ENCODE measurements at regions not wholly inside any gene's neighbourhood (a gene's known extent, or its start where the extent isn't known, plus 50 kb on each side); places are given as distances from the start of the nearest gene placed in this dataset.
"Not testable (repeated sequence)": the region's sequence is repeated elsewhere in the genome, so short reads cannot be mapped to it uniquely, and the experiment has no call there.

GRCh38 chr7:156545979-156546378, 94.6 kb upstream of the RNF32 start:
- no peak for DNase-seq

- DNase-seq, result no peak
These were observed 95.5 kb upstream of the RNF32 start for GRCh38 chr7:156544919-156545715.

GRCh38 chr7:156543699-156544598, 96.6 kb upstream of the RNF32 start:
- no peak for DNase-seq

GRCh38 chr7:156540619-156541165, 99.9 kb upstream of the RNF32 start:
- DNase-seq, result no peak

GRCh38 chr7:156539999-156540398, 100.6 kb upstream of the RNF32 start:
- no peak for DNase-seq

- no peak for DNase-seq
These were observed 103.6 kb upstream of the RNF32 start for GRCh38 chr7:156537006-156537405.

GRCh38 chr7:156534925-156535324, 105.6 kb upstream of the RNF32 start:
- no peak for DNase-seq

GRCh38 chr7:156533964-156534363, 106.6 kb upstream of the RNF32 start:
- no peak for DNase-seq

GRCh38 chr7:156533420-156533819, 107.2 kb upstream of the RNF32 start:
- DNase-seq, result no peak

GRCh38 chr7:156532016-156532602, 108.5 kb upstream of the RNF32 start:
- DNase-seq, result no peak

GRCh38 chr7:156529956-156530355, 110.6 kb upstream of the RNF32 start:
- no peak for DNase-seq

GRCh38 chr7:156527458-156527890, 113.1 kb upstream of the RNF32 start:
- no peak for DNase-seq

GRCh38 chr7:156524818-156525597, 115.6 kb upstream of the RNF32 start:
- no peak for DNase-seq

GRCh38 chr7:156523447-156524048, 117.0 kb upstream of the RNF32 start:
- DNase-seq, result no peak

GRCh38 chr7:156522801-156523200, 117.8 kb upstream of the RNF32 start:
- no peak for DNase-seq

GRCh38 chr7:156519070-156519469, 121.5 kb upstream of the RNF32 start:
- DNase-seq, result no peak

GRCh38 chr7:156518466-156518865, 122.1 kb upstream of the RNF32 start:
- no peak for DNase-seq

- not testable (repeated sequence) for DNase-seq
These were observed 122.7 kb upstream of the RNF32 start for GRCh38 chr7:156517858-156518257.

- DNase-seq, result no peak
These were observed 123.7 kb upstream of the RNF32 start for GRCh38 chr7:156516791-156517378.

GRCh38 chr7:156515911-156516790, 124.4 kb upstream of the RNF32 start:
- DNase-seq, result no peak

- no peak for DNase-seq
These were observed 125.7 kb upstream of the RNF32 start for GRCh38 chr7:156514851-156515250.

All from NCI-H2029 (cell line).